ENCODE measurements at regions not wholly inside any gene's neighbourhood (a gene's known extent, or its start where the extent isn't known, plus 50 kb on each side); places are given as distances from the start of the nearest gene placed in this dataset.

DNA sequence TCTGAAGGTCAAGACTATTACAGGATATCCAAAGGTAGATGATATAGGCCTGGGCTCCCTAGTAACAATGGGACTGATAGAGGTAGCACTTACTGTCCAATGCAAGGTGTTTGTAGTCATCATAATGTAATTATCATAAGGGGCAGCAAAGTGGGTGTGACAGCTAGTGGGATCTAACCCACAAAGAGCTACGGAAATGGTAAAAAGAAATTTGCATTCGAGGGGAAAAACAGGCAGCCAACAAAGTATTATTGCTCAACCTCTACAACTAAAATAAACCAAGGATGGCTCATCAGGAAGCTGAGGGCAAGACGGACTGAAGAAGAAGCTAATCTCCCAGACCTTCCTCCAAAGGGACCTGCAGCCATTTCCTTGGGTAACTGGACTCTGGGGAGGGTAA is 211.0 kb downstream of the WDR11 start:
- no peak for TF ChIP-seq CTCF (conservative IDR thresholded peaks at IDR 0.05 in 1 of 2, IDR thresholded peaks at IDR 0.05 in 1 of 2; ENCODE audit: extremely low read depth in 1 of 2, insufficient read depth in 1 of 2, low read depth in 1 of 2, low read length in 2 of 2)
- no peak for TF ChIP-seq EZH2 (IDR thresholded peaks at IDR 0.05; ENCODE audit: borderline replicate concordance, low read length)

Data from mammary epithelial cell (primary cell).